Activated CD8-positive, alpha-beta memory T cell treated with anti-CD3 and anti-CD28 coated beads, Interleukin-2, amount 10 ng/mL, durations not matched to agents 7 days and 5 days (primary cell): ENCODE measurements at regions not wholly inside any gene's neighbourhood (a gene's known extent, or its start where the extent isn't known, plus 50 kb on each side); places are given as distances from the start of the nearest gene placed in this dataset.

ENCODE experiments used
- ATAC-seq: fragments of 150-1000 bp; cut with Tn5 transposase; one replicate; pipeline ENCODE4 v1.10.0; 2021; ENCODE audit warnings: moderate library complexity
- CTCF ChIA-PET: fragments of 350-600 bp; sonication (Branson Sonifier 250); formaldehyde crosslinking; loops from one replicate; lab custom pipeline; 2021; ENCODE audit warnings: antibody characterized with exemption; lab: Charles Lee
- DNase-seq: peaks from one replicate; pipeline ENCODE4 v3.0.0-alpha.2; 2020
- H3K27ac Mint-ChIP-seq: one replicate; pipeline ENCODE4 v1.8.0; 2021; ENCODE audit warnings: mild to moderate bottlenecking, mixed read lengths
- H3K27me3 Mint-ChIP-seq: one replicate; pipeline ENCODE4 v1.8.0; 2021; ENCODE audit warnings: mixed read lengths
- H3K36me3 Mint-ChIP-seq: one replicate; pipeline ENCODE4 v1.8.0; 2021; ENCODE audit warnings: mild to moderate bottlenecking, mixed read lengths
- H3K4me1 Mint-ChIP-seq: one replicate; pipeline ENCODE4 v1.8.0; 2021; ENCODE audit warnings: mixed read lengths
- H3K4me3 Mint-ChIP-seq: one replicate; pipeline ENCODE4 v1.8.0; 2021; ENCODE audit warnings: mild to moderate bottlenecking, moderate library complexity, mixed read lengths
- H3K9me3 Mint-ChIP-seq: one replicate; pipeline ENCODE4 v1.8.0; 2022; ENCODE audit warnings: low read depth, mixed read lengths

DNA sequence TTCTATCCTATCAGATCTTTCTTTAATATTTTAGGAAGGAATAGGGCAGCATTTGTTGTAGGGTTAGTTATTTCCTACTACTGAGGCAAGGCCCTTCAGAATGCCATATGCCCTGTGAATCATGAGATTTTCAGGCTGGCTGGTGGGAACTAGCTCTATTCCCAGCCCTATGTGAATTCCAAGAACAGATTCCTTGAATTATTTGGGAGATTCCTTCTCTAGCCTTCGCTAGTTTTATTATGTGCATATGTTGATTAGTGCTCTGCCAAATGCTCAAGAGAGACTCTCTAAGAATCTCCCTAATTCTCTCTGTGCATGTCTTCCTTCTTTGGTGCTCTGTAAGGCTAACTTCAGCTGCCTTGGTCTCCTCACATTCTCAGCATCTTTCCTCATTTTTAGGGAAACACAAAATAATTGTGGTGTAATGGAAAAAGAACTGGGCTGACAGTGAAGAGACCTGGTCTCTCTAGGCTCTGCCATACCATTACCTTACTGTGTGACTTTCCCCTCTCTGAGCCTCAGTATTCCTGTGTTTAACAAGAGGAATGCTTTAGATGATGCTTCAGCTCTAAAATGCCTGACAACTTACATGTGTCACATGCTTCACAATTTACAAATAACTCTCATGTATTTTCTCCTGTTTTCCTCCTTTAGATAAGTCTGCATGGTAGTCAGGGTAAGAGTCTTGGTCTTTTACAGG, 79.7 kb downstream of the VMA21 start:
- no peak overlapping the region for H3K4me3 Mint-ChIP-seq
- ATAC-seq = no peak
- no peaks in the 10 kb centered on the region for H3K36me3 Mint-ChIP-seq
- no peaks in the 10 kb centered on the region for H3K4me1 Mint-ChIP-seq
- H3K27me3 Mint-ChIP-seq = peaks cover under 1% of the 10 kb centered on the region
- H3K9me3 Mint-ChIP-seq = no peaks in the 10 kb centered on the region
- CTCF ChIA-PET = no interaction called here
- DNase-seq = no peak
- H3K27ac Mint-ChIP-seq = no peak overlapping the region

DNA sequence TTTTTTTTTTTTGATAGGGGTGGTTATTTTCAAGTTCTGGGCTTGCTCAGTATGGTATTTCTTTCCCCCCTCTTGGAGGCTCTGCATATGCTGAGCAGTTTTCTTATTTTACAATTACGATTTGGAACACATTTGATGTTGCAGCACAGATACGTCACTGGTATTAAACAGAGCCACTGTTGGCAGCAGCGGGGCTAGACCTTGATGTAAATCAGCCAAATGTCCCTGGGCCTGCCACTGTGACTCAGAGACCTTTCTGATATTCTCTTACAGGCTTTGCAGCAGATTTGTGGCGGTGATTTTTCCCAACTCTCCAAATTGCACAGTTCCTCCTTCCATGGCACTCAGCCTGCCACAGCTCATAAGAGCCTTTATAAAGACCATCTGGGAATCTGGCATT, 81.1 kb downstream of the VMA21 start:
- no peak overlapping the region for H3K27ac Mint-ChIP-seq
- CTCF ChIA-PET = no interaction called here

DNA sequence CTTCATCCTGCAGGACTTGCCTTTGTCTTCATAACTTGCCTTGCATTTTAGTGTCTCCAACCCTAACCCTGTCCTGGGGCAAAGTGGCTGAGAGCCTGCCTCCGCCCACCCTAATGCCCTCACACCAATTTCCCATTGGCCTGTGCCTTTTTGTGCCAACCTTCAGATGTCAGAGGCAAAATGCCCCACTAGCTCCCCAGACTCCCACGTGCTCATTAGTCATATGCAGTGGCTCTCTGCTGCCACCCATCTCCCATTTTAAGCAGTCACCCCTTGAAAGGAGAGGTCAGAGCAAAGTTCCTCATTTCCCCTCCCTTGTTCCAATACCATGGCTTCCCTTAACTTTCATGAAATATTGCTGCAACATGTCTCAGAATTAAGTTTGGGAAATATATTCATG, 74.8 kb upstream of the PASD1 start:
- peak; percentile 41 for DNase-seq
- no peak for ATAC-seq
- Mint-ChIP-seq H3K4me3 (no peak overlapping the region), H3K4me1 (no peaks in the 10 kb centered on the region), H3K9me3 (no peaks in the 10 kb centered on the region), H3K27ac (no peak overlapping the region), H3K36me3 (no peaks in the 10 kb centered on the region), H3K27me3 (no peaks in the 10 kb centered on the region)
- CTCF ChIA-PET = interaction anchor here (0.6 to 1.3 kb wide), 2 partner anchors 91 to 338 kb away, joined by 4 to 5 read pairs; partner anchors contain the start of gene VMA21

More for the DNA sequence above, 81.1 kb downstream of the VMA21 start:
- Mint-ChIP-seq H3K36me3 (no peaks in the 10 kb centered on the region), H3K4me1 (no peaks in the 10 kb centered on the region), H3K9me3 (no peaks in the 10 kb centered on the region), H3K4me3 (no peak overlapping the region), H3K27me3 (peaks cover 2% of the 10 kb centered on the region)
- DNase-seq = no peak
- no peak for ATAC-seq

DNA sequence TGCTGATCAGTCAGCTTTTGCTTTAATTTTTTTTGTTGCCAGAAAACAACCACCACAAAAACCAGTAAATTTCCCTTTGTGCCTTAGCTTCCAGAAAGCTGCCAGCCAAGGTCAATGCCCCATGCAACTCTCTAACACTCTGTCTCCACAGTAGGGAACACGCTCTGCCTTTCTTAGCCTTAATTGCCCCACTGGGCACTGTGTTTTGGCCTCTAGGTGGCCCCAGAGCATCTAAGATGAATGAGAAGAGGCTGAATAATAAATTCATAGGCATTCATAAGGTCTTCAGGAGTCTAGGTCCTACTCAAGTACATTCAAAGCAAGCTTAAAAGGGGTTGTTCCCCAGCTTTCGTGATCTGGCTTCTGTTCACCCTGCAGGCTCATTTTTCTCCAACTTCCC, 57.7 kb upstream of the PASD1 start:
- H3K36me3 Mint-ChIP-seq = no peaks in the 10 kb centered on the region
- ATAC-seq (no peak), DNase-seq (peak; percentile 38)
- H3K27ac Mint-ChIP-seq = no peak overlapping the region
- peaks cover 10% of the 10 kb centered on the region for H3K27me3 Mint-ChIP-seq
- CTCF ChIA-PET = no interaction called here
- H3K4me1 Mint-ChIP-seq = no peaks in the 10 kb centered on the region
- H3K9me3 Mint-ChIP-seq = no peaks in the 10 kb centered on the region
- no peak overlapping the region for H3K4me3 Mint-ChIP-seq

DNA sequence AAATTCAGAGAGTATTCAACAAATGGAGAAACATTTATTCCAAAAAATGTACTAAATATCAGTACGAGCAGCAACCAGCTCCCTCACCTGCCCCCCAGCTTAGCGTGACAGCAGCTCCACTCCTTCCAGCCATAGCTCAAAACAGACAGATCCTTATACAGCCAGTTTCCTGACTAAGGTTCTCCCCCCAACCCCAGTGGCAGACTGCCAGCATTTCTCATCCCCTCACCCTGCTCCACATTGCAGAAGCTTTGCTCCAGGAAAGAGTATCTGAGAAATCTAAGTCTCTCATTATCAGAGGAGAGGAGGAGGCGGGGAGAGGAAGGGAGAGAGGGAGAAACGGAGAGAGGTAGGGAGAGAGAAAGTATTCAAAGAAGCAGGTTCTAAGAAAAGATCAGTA, 53.3 kb upstream of the PASD1 start:
- Mint-ChIP-seq H3K36me3 (no peaks in the 10 kb centered on the region), H3K4me1 (no peaks in the 10 kb centered on the region), H3K27me3 (peaks cover 5% of the 10 kb centered on the region), H3K9me3 (no peaks in the 10 kb centered on the region), H3K4me3 (no peak overlapping the region), H3K27ac (no peak overlapping the region)
- no peak for ATAC-seq
- CTCF ChIA-PET = no interaction called here
- DNase-seq = no peak

DNA sequence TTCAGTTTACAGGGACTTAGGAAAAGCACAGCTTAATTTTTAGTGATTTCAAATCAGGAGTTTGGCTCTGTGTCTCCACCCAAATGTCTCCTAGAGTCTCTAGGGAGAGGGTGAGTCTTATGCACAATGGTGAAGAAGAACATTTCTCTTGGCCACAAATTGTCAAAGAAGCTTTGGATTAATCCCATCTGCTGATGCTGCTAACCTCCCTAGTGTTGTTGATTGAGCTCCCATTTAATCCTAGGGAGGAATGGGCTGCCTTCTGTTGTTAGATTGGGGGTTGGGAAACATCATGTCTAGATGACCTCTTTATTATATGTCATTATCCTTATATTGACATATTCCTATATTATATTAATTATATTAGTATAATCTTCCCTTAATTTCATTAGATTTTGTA, 50.0 kb upstream of the PASD1 start:
- Mint-ChIP-seq H3K9me3 (no peaks in the 10 kb centered on the region), H3K27ac (no peak overlapping the region), H3K4me1 (no peaks in the 10 kb centered on the region), H3K27me3 (peaks cover 5% of the 10 kb centered on the region), H3K36me3 (no peaks in the 10 kb centered on the region), H3K4me3 (no peak overlapping the region)
- CTCF ChIA-PET = no interaction called here
- ATAC-seq (no peak), DNase-seq (no peak)
